IPS-NIHi7 (cell line): ENCODE measurements at regions not wholly inside any gene's neighbourhood (a gene's known extent, or its start where the extent isn't known, plus 50 kb on each side); places are given as distances from the start of the nearest gene placed in this dataset.
"Not testable (repeated sequence)": the region's sequence is repeated elsewhere in the genome, so short reads cannot be mapped to it uniquely, and the experiment has no call there.

Experiments
- DNase-seq: peaks from one replicate; pipeline ENCODE4 v3.0.0; 2012; ENCODE audit warnings: mixed read lengths; ENCODE audit errors: extremely low spot score

DNA sequence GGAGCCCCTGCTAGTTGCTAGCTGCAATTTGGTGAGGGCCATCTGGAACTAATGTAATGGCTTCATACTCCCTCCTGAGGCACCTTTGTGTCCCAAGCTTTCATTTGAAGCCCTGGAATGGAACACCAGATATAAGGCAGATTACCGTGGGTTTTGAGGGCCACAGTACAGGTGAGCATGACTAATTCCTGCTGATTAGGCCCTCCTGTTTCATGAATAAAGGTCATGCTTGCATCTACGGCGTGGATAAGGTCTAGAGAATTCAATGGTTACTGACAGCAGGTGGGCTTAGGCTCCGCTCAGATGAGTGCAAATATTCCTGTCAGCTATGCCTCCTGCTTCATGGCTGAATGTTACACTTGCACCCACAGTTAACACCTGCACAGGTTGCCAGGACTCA lies 495.4 kb downstream of the NAP1L3 start:
- DNase-seq = no peak

DNA sequence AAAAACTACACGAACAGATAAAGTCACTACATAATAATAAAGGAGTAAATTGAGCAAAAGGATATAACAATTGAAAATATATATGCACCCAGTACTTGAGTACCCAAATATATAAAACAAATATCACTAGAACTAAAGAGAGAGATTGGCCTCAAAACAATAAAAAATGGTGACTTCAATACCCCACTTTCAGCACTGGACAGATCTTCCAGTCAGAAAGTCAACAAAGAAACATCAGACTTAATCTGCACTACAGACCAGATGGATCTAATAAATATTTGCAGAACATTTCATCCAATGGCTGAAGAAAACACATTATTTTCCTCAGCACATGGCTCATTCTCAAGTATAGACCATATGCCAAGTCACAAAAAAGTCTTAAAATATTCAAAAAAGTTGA lies 503.6 kb downstream of the NAP1L3 start:
- no peak for DNase-seq

DNA sequence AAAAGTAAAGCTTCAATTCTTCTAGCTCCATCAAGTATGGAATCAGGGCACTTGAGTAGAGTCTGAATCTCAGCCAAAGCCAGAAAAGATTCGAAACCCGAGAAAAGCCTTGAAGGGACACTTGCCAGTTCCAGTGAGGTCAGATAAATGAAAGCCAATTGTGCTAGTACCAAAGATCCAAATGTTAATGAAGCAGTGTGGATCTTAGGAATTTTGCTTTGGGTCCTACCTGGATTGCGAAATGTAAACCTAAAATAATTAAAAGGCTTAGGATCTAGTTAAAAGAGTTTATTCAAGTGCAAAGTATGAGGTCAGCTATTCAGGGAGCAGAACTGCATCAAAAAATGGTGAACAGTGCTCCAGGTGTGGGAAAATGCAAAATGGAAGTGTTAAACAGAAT lies 552.6 kb downstream of the NAP1L3 start:
- no peak for DNase-seq

DNA sequence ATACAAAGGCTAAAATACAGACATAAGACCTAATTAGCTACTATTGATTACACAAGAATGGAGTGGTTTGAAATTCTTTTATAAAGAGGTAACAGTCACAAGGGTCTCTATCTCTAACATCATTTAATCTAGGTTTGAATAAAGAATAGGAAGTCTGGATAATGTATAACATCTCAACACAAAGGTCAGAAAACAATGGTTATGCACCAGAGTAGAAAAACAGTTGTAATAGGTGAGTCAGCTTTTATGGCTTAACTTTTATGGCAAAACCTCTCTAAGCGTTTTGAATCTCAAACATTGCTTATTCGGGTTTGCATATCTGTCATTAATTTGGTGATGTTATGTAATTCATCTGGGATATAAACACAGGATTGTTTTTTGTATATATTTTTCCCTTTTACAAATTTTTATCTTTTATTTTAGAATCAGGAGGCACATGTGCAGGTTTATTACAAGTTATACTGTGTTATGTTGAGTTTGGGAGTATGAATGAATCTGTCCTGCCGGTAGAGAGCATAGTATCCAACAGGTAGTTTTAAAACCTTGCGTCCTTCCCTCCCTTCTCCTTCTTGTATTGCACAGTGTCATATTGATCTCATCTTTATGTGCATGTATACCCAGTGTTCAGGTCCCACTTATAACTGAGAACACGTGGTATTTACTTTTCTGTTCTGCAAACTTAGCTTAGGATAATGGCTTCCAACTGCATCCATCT lies 569.9 kb downstream of the NAP1L3 start:
- not testable (repeated sequence) for DNase-seq

DNA sequence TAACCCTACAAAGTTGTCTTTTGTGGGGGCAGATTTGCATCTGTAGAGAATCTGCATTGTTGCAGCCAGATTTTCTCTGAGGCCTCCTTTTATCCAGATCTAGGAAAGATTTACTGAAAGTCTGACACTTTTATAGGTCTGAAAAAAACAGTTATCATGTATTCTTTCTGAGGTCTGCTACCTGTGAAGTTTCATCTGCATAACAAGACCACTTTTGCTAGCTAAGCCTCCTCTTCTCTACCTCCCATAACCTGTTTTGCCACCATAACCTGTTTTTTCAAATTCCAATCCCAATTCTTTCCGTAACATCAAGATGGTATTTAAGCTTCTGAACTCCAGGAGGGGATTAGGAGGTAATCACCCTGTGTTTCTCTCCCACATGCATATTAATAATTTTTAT lies 577.8 kb downstream of the NAP1L3 start:
- not testable (repeated sequence) for DNase-seq

DNA sequence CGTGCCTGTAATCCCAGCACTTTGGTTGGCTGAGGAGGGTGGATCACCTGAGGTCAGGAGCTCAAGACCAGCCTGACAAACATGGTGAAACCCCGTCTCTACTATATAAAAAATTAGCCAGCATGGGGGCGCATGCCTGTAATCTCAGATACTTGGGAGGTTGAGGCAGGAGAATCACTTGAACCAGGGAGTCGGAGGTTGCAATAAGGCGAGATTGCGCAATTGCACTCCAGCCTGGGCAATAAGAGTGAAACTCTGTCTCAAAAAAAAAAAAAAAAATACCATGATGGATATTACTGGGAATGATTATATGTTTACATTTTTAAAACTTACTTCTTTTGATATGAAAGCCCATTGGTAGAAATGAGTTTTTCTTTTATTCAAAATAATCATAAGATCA lies 594.5 kb downstream of the NAP1L3 start:
- DNase-seq = not testable (repeated sequence)

DNA sequence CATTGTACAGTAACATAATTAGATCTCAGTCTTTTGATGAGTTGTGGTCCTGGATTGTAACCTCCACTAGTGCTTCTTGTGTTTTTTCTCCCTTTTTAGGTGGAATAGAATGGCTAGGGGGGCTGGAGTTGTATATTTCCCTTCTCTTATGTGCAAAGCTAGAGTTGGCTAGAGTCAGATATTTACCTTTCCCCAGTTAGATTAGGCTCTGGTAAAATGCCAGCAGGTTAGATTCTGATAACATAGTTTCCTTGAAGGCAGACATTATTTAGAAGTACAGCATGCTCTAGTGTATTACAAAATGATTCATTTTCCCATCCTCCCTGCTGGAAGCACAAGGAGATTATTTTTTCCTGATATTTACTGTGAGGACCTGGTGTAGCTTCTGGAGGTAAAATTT lies 618.1 kb downstream of the NAP1L3 start:
- DNase-seq = not testable (repeated sequence)

DNA sequence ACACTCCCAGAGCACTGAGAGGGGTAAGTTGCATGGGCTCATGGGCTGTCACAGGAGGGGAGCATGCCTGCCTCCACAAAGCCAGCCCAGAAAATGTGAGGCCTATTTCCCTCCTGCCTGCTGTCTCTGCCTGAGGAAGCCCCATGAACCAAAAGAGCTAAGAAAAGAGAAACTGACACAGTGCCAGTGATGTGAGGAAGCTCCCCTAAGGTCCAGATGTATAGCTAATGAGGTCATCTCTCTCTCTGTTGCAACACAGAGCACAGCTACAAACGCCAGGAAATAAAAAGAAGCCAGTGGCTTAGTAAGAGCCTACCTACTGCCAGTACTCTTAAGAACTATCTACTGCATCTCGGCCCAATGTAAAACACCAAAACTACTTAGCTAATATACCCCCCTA lies 653.5 kb downstream of the NAP1L3 start:
- DNase-seq = not testable (repeated sequence)

DNA sequence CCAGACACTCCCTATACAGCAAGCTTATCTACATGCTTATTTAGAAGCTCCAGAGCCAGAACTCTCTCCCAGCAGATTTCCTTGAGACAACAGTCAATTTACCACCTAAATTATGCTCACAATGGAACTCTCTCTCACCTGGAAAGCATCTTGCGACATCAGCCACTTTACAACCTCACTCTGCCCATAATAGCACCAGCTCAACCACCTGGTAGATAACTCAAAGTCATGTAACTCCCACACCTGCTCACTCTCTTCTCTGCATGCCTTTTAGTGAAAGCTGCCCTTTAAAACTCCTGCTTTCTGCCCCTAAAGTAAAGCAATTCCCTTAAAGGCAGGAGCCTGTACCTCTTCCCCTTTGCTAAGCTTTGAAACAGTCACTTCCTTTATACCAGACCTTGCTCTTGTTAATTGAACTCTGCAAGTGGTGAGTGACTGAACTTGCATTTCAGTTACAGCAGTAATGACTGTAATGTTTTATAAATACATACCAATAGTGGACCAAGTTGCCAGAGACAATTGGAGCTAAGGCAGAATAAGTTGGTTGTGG lies 658.8 kb downstream of the NAP1L3 start:
- DNase-seq = peak; percentile 2
